ELF-1 (cell line): ENCODE measurements at regions not wholly inside any gene's neighbourhood (a gene's known extent, or its start where the extent isn't known, plus 50 kb on each side); places are given as distances from the start of the nearest gene placed in this dataset.
"Not testable (repeated sequence)": the region's sequence is repeated elsewhere in the genome, so short reads cannot be mapped to it uniquely, and the experiment has no call there.

Experiments
- DNase-seq: peaks from one replicate; pipeline ENCODE4 v3.0.0-alpha.2; 2016; ENCODE audit warnings: low read depth, low spot score

DNA sequence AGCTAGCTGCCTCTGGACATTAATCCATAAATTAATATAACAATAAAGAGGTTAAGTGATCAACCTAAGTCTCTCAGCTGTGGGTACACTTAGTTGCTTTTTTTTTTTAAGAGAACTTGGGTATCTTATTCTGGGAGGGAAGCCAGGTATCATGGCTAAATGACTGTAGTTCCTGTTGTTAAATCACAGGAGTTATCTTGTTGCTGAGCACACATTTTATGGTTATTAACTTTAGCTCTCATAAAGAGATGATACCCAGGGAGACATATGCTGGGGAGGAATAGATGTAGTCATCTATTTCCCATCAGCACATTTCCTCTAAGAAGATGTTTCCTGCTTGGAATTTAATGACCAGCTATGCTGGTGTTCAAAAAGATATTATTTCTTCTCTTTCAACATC, 227.8 kb downstream of the PTGER3 start:
- no peak for DNase-seq

DNA sequence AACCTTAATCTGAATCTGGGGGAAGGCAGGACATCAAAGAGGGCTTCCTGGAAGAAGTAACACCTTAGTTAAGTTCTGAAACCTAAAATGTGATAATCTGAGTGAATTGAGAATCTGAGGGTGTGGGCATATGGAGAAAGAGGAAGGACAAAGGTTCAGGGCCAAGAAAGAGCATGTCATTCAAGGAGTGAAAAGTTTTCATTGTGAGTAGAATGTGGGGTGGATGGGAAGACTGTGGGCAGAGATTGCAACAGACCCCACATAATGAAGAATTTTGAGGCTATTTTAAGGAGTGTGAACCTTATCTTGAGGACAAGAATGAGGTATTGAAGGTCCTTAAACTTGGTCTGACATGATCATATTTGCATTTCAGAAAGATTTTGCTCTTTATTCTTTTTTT, 227.2 kb downstream of the PTGER3 start:
- DNase-seq: no peak

DNA sequence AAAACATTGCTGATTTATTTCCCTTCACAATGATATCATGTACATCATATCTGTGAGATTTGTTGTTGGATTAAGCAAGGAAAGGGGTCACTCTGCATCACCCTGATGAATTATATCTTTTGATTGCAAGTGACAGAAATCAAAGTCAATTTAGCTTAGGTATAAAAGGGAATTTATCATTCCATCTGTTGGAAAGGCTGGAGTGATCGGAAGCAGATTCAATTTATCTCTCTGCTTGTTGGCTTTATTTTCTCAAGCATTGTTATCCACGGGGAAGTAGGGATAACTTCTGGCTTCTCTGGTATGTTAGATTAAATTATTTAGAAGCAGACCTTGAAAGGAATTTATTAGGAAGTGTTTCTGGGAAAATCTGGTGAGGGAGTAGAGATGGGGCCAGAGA, 226.6 kb downstream of the PTGER3 start:
- no peak for DNase-seq

DNA sequence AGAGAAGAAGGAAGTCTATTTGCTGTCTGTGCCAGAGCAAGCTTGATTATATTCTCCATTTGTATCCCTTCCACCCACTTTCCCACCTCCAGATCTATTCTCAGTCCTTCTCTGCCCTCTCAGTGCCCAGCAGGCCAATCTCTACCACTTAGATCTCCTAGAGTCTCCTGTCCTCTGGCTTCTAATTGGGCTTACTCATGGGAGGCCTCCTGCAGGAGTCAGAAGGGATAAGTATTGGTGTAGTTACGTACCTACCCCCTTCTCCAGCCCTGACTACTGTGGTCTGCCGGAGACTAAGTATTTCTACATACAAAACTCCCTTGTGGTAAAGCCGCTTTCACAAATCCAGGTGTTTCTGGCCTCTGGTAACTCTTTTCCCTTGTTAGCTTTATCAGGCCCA, 221.2 kb downstream of the PTGER3 start:
- no peak for DNase-seq

DNA sequence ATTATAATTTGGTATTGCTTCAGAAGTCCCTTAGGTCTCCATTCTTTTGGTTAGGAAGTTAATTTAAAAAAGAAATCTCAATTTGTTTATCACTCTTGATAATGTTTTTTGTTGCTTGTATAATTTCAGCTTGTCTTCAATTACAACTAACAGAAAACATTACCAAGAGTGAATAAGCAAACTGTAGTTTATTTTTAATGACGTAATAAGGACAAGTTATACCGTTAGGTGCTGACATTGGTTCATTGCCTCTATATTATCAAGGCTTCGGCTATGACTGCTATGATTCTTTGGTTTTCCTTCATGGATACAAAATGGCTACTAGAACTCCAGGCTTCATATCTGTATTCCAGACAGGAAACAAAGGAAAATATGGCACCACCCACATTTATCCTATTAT, 220.6 kb downstream of the PTGER3 start:
- DNase-seq: no peak

DNA sequence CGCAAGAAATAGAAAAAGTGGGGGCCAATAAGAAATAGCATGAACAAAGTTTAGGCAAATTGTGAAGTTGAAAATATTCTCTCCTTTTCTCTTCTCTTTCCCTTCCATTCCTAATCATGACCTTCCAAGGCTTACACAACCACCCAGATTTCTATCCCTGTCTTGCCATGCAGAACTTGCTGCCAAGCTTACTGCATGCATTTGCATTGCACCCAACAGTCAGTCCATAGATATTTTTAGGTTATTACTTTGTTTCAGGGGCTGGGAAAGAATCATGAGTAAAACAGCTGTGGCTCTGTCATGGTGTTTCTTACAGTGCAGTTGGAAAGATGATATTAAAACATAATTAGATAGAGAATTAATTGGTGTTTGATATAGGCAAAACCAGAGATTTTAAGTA, 219.4 kb downstream of the PTGER3 start:
- DNase-seq: no peak

DNA sequence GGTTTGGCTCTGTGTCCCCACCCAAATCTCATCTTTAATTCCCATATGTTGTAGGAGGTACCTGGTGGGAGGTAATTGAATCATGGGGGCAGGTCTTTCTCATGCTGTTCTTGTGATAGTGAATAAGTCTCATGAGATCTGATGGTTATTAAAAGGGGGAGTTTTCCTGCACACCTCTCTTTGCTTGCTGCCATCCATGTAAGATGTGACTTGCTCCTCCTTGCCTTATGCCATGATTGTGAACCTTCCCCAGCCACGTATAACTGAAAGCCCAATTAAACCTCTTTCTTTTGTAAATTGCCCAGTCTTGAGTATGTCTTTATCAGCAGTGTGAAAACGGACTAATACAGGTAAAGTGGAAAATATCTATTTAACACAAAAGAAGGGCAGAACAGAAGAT, 213.3 kb downstream of the PTGER3 start:
- DNase-seq: not testable (repeated sequence)

DNA sequence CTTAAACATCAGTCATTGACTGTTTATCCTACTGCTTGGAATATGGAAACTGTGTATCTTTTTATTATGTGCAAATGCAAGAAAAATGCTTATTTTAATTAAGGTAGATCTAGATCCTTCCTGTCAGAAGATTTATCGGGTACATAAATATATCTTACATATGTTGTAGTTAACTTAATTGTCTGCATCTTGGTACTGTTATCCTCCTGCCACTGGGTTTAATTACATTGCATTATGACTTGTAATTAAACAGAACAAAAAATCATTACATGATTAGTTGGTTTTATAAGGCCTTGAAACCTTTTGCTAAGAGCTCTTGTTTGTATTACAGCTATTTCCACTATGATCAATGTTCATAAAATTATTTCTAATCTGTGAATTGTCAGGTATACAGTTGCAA, 211.2 kb downstream of the PTGER3 start:
- DNase-seq: no peak

DNA sequence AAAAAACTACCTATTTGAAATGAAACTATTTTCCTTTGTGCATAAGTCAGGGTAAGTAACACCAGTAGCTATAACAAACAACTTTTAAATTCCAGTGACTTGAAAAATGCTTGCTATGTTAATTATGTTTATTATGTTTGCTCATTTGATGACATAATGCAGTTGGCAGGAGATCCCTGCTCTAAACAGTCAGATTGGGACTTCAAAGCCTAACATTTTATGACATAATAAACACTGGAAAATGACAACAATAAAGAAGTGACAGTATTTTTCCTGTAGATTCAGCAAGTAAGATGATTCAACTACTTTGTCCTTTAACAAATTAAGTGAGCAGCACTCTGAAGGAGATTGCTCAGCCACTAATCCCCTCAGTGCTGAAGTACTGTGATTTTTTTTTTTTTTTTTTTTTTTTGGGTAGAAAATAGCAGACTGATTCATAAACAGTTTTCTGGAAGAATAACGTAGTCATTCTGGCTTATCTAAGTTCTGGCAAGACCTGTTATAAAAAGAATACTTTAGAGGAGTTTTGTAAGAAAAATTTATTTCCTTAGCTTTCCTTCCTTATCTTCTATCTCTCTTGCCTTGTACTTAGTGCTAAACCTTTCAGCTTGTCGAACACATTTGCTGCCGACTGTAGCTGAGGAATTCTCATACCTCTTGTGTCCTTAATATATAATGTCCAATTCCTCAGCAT, 207.2 kb downstream of the PTGER3 start:
- no peak for DNase-seq

DNA sequence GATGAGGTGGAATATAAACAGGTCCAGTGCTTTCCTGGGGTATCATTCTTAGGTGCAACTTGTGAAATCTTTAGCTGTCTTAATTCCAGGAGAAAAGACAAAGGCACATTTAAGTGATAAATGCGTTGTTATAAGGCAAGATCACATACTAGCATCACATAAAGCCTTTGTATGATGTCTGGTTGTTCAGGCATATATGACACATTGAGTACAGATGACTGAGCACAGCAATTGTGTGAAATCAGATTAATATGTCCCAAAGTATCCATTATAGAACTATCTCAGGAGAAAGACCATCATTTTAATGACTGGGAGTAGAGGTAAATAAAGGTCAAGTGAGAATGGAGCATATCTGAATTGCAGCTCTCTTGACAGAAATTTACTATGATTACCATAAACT, 205.1 kb downstream of the PTGER3 start:
- no peak for DNase-seq

DNA sequence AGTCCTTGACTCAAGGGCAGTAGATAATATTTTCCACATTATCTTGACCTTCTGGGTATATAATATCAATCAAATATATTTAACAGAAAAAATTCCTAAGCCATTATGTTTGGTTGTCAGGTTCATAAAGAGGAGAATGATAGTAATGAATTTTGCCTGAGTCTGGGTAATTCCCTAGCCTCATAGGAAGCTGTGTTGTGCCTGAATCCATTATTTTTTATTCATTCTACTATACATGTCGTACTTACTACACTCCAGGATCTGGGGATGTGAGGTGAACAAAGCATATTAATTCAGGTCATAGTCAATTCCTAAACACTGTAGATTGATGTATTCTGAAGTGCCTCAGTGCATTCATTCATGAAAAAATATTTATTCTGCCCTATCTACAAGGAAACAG, 204.2 kb downstream of the PTGER3 start:
- no peak for DNase-seq

DNA sequence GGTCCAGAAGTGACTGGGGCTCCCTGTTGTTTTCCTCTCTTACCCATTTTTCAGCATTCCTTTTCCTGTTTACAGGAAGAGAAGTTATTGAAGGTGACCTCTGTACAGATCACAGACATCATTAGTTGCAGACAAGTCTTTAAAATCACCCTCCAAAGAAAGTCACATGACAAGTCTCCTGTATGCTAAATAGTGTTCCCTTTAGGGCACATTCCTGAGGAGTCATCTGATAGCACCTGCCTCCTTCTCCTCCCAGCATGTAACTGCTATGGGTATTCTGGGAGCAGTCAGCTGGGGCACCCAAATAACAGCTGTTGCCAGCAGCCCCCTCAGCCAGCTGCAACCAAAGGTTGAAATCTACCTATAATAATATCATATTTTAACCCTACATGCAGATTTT, 200.6 kb downstream of the PTGER3 start:
- peak; percentile 19 for DNase-seq

DNA sequence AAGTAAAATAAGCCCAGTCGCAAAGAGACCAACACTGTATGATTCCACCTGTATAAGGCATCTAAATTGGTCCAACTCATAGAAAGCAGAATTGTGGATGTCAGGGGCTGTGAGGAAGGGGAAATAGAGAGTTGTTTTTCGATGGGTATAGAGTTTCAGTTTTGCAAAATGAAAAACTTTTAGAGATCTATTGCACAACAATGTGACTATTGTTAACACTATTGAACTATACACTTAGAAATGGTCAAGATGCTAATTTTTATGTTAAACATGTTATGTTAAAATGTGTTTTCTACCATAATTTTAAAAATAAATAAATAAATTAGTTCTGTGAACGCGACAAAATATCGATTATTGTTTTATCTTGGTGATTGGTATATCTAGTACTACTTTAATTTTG, 192.4 kb downstream of the PTGER3 start:
- DNase-seq: no peak

DNA sequence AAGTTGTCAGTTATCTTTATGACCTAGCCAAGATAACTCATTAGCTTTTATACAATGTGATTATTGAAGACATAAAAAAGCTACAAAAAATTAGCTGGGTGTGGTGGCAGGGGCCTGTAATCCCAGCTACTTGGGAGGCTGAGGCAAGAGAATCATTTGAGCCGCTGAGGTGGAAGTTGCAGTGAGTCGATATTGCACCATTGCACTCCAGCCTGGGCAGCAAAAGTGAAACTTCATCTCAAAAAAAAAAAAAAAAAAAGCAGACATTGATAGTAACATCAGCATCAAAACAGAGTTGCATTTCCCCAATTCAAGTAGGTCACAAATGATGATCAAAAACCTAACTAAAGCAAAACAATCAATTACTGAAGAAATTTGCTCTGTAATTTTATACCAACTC, 191.4 kb downstream of the PTGER3 start:
- no peak for DNase-seq

DNA sequence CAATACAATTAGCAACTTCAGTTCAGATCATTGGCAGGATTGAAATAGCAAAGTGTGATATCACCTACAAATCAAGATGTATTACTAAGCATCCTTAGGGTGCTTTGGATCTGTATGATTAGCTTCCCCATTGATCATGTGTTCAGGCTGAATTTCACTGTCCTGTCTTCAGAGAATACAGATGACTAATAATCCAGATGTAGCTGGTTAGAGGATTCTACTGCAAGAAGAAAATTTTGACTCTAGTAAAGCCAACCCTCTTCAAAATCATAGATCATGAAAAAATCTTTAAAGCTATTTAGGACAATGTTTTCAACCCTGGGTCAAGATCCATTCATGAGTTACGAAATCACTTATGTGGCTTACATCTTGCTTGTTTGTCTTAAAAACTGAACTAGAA, 184.4 kb downstream of the PTGER3 start:
- DNase-seq: no peak

DNA sequence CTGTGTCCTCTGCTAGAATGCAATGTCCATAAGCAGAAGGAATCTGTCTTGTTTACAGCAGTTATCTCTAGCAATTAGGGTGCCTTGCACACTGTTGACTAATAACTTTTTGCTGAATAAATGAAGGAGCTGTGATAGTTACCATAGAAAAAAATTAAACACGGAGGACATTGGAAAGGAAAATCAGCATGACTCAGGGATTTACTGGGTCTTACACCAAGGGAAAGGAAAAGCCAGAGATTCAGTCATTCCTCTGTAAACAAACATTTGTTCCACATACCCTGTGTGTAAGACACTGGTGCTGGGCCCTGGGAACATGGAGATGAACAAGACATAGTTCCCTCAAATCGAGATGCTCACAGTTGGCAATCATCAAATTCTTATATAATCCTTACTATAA, 183.3 kb downstream of the PTGER3 start:
- DNase-seq: no peak

DNA sequence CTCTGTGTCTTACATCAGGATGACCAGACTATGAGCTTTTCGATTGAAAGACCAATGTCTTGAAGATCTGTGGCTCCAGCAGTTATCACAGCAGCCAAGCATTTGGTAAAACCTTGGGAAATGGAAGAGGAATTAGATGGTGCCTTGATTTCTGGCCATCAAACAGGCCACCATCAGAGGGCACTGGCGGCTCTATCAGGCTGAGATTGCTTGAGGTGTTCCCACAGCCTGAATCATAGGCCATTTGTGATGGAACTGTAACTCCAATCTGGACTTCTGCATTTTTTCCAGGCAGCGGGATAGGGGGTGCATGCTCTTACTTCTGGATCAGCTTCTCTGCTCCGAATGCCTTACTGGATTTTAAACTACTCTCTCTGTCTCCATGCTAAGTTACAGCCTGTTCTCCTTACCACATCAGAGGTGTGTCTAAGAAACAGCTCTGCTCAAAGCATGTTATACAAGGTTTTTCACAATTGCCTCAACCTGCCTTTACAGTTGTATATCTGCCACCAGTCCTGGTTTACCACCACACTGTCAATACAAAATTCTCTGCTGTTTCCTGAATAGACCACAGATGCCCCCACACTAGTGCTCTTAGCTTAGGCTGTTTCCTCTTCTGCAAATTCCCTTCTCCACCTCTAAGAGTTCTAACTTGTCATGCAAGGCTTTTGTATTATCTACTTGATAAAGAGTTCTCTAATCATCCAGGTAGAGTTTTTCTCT, 180.9 kb downstream of the PTGER3 start:
- no peak for DNase-seq

DNA sequence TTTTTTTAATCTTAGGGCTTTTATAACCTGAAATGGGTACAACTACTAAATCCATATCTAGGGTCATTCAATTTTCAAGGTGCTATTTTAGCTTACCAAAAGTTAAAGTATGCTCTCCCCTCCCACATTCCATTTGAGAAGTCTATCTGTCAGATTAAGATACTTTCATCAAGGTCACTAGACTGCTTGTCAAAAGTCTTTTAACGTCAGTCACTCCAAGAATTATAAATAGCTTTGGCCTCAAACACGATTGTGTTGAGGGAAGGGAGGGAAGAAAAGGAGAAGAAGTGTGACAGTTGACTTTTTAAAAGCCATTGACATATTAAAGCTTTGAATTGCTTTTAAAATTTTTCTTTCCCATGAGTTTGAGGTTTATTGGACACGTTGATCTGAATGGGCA, 175.8 kb downstream of the PTGER3 start:
- no peak for DNase-seq

DNA sequence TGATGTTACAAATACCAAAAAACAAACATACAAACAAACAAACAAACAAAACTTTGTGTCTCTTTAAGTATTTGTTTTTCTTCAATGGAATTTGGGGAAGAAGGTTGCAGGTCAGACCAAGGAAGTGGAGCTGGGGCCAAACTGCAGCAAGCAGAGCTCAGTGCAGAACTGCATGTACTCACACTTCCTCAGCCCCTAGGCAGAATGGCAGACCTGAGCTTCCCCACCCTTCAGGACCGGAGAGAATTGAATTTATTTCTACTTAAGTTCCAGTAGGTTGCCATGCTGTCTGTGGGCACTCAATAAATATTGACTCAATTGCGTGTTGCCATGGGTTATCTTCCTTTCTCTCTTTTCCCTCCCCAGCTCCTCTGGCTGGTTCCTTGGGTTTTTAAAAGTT, 173.6 kb downstream of the PTGER3 start:
- DNase-seq: peak; percentile 29

DNA sequence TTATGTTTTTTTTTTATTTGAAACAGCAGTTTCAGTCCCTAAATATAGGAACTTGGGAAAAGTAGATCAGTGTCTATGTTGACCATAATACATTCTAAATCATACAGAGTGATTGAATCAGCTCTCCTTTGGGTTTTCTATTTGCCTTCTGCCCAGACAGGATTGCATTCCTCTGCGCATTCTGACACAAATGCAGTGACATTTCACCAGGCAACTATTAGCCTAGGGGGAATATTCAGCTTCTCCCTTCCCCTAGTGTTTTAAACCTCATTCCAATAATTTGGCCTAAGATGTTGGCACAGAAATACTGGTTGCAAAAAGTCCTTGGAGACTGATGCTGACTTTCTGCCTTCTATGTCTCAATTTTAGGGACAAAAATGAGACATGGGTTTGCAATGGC, 172.8 kb downstream of the PTGER3 start:
- DNase-seq: peak; percentile 14

DNA sequence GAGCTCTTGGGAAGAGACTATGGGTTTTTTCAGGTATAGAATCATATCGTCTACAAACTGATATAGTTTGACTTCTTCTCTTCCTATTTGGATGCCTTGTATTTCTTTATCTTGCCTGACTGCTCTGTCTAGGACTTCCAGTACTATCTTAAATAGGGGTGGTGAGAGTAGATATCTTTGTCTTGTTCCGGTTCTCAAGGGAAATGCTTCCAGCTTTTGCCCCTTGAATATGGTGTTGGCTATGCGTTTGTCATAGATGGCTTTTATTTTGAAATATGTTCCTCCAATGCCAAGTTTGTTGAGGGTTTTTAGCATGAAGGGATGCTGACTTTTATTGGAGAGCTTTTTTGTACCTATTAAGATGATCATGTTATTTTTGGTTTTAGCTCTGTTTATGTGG, 170.3 kb downstream of the PTGER3 start:
- DNase-seq: no peak

DNA sequence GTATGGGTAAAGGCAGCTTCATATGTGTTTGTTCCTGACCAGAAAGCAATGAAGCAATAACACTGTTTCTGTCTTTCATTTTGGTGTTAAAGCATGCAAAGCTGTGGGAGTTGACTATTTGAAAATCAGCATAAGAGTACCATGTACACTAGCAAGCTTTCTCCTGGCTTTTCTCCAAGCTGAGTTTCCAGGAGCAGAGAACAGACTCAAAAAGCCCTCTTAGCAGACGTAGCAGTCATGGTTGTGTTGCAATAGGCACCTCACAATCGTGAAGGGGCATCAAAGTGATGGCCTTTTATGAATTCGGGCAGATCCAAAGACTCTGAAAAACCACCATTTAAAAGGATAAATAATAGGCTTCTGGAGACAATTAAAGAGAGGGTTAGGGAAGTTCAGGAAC, 159.7 kb downstream of the PTGER3 start:
- DNase-seq: no peak

DNA sequence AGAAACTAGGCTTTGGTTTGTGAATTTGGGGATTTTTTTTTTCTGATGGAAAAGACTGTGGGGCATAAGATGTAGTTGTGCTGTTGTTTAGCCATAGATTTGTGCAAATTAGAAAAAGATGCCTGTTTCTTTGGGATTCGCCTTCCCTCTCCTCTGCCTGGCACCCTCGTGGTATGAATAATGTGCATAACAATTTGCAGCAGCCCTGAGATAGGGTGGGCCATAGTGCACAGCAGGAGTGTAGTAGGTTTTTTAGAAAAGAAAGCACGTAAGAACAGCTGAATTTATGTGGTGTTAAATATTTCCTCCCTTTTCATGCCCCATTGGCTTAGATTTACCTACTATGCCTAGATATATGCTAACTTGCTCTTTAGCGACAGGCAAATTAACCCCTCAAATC, 158.9 kb downstream of the PTGER3 start:
- no peak for DNase-seq

DNA sequence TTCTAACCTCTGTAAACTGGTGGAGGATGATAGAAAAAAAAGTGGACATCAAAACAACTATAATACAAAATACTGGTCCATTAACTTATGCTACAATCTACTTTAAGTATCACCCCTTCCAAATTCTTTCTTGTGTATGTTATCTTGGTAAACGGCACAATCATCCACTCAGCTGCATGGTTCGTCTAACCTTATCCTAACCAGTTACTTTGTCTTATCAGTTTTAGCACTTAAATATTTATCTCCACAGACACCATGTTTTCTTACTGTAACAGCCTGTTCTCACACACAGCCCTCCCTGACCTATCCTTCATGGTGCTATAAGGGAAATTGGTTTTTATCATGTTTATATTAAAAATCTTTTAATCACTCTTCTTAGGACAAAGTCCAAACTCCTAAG, 157.2 kb downstream of the PTGER3 start:
- DNase-seq: no peak
